GM21723 (cell line): ENCODE measurements at regions not wholly inside any gene's neighbourhood (a gene's known extent, or its start where the extent isn't known, plus 50 kb on each side); places are given as distances from the start of the nearest gene placed in this dataset.
"Not testable (repeated sequence)": the region's sequence is repeated elsewhere in the genome, so short reads cannot be mapped to it uniquely, and the experiment has no call there.

Experiments used
- ATAC-seq: cut with Tn5 transposase; IDR thresholded peaks from one replicate; pipeline ENCODE4 v1.9.1; 2021; ENCODE audit warnings: mild to moderate bottlenecking, moderate library complexity; ENCODE audit not compliant: unreplicated experiment

GRCh38 chr6:115467726-115468125 lies 593.0 kb downstream of the FRK start:
- no peak for ATAC-seq

- ATAC-seq: no peak
Measured at GRCh38 chr6:115460913-115461312, 599.8 kb downstream of the FRK start.

- no peak for ATAC-seq
Measured at GRCh38 chr6:115456848-115457247, 603.8 kb downstream of the FRK start.

GRCh38 chr6:115443825-115444478 lies 616.7 kb downstream of the FRK start:
- no peak for ATAC-seq

- ATAC-seq: no peak
Measured at GRCh38 chr6:115442323-115442722, 618.4 kb downstream of the FRK start.

GRCh38 chr6:115441651-115442050 lies 619.0 kb downstream of the FRK start:
- no peak for ATAC-seq

GRCh38 chr6:115415378-115415777 lies 645.3 kb downstream of the FRK start:
- no peak for ATAC-seq

- not testable (repeated sequence) for ATAC-seq
Measured at GRCh38 chr6:115414916-115415315, 645.8 kb downstream of the FRK start.

GRCh38 chr6:115411756-115412155 lies 648.9 kb downstream of the FRK start:
- no peak for ATAC-seq

- no peak for ATAC-seq
Measured at GRCh38 chr6:115404446-115404845, 656.2 kb downstream of the FRK start.

GRCh38 chr6:115398607-115399006 lies 662.1 kb downstream of the FRK start:
- no peak for ATAC-seq

GRCh38 chr6:115396112-115396906 lies 664.4 kb downstream of the FRK start:
- ATAC-seq: no peak

GRCh38 chr6:115393821-115394220 lies 666.9 kb downstream of the FRK start:
- ATAC-seq: no peak

- no peak for ATAC-seq
Measured at GRCh38 chr6:115370202-115370601, 690.5 kb downstream of the FRK start.

GRCh38 chr6:115365783-115366182 lies 694.9 kb downstream of the FRK start:
- ATAC-seq: no peak

GRCh38 chr6:115363379-115363778 lies 697.3 kb downstream of the FRK start:
- peak; percentile 87 for ATAC-seq

- no peak for ATAC-seq
Measured at GRCh38 chr6:115362234-115362633, 698.5 kb downstream of the FRK start.

GRCh38 chr6:115360602-115361325 lies 699.9 kb downstream of the FRK start:
- no peak for ATAC-seq

- no peak for ATAC-seq
Measured at GRCh38 chr6:115358616-115359015, 702.1 kb downstream of the FRK start.

- ATAC-seq: no peak
Measured at GRCh38 chr6:115356371-115356770, 704.3 kb downstream of the FRK start.

- ATAC-seq: no peak
Measured at GRCh38 chr6:115323001-115323400, 737.7 kb downstream of the FRK start.

GRCh38 chr6:115319823-115320222 lies 740.9 kb downstream of the FRK start:
- no peak for ATAC-seq
